ENCODE measurements at regions not wholly inside any gene's neighbourhood (a gene's known extent, or its start where the extent isn't known, plus 50 kb on each side); places are given as distances from the start of the nearest gene placed in this dataset.

DNA sequence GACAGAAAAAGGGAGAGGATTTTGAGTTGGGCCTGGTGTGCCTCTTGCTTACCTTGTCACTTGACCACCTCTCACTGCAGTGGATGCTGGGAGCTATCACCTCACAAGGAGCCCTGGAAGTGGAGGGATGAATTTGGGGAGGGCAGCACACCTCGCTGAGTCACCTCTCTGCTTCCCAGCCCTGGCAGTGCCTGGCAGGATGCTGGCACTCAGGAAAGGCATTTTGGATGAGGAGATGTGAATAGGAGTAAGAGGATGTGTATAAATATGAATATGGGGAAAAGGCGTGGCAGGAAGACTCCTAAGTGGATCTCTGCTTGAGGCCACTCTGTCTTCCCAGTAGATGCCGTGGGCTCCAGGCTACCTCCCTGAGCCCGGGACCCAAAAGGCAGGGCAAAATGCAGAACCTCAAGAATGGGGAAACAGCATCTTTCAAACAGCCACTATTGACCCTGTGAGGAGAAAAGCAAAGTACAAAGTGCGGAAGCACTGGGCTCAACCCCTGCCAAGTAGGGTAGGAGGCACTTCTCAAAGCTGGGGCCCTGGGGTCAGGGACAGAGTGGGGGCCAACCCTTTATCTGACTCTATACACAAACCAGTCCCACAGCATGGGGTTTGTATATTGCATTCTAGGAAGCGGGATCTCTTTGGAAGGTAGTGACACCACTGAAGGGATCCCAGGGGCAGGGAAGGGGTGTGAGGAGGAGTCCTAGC is 164.5 kb upstream of the GLI2 start:
- no peak for TF ChIP-seq POLR2AphosphoS5 (IDR thresholded peaks at IDR 0.05)
- TF ChIP-seq, protein P1, sequence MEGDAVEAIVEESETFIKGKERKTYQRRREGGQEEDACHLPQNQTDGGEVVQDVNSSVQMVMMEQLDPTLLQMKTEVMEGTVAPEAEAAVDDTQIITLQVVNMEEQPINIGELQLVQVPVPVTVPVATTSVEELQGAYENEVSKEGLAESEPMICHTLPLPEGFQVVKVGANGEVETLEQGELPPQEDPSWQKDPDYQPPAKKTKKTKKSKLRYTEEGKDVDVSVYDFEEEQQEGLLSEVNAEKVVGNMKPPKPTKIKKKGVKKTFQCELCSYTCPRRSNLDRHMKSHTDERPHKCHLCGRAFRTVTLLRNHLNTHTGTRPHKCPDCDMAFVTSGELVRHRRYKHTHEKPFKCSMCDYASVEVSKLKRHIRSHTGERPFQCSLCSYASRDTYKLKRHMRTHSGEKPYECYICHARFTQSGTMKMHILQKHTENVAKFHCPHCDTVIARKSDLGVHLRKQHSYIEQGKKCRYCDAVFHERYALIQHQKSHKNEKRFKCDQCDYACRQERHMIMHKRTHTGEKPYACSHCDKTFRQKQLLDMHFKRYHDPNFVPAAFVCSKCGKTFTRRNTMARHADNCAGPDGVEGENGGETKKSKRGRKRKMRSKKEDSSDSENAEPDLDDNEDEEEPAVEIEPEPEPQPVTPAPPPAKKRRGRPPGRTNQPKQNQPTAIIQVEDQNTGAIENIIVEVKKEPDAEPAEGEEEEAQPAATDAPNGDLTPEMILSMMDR (IDR thresholded peaks at IDR 0.05): no peak

DNA sequence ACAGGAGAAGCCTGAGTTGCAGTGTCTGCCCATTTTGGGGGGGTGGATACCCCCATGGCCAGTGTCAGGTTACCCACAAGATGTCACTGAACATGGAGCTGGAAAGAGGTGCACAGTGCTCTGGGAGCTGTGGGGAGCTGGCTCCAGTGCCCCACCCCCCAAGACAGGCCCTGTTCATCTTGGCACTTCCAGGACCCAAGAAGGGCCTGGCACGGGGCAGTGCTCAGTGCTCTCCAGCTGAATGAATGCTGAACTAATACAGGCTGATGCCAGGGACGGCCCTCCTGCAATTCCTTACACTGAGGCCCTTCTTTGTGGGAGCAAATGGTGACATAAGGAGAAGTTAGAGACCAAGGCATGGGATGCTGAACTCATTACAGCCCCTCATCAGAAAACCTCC is 163.4 kb upstream of the GLI2 start:
- Histone ChIP-seq H3K27ac (no peak overlapping the region), H3K27me3 (replicated peaks; ENCODE audit: insufficient read depth) (no peaks in the 10 kb centered on the region), H3K4me1 (replicated peaks) (no peaks in the 10 kb centered on the region), H3K9me3 (no peaks in the 10 kb centered on the region), H3K4me3 (no peak overlapping the region), H3K36me3 (no peaks in the 10 kb centered on the region)
- 82% methylated on average over 2 of the region's 2 CpGs for WGBS
- intact Hi-C loops (cut with DNase I): no loop called here
- DNase-seq (ENCODE audit: low spot score): no peak
- TF ChIP-seq, protein P1 (IDR thresholded peaks at IDR 0.05): no peak
- TF ChIP-seq POLR2A (IDR thresholded peaks at IDR 0.05) (no peak), POLR2AphosphoS5 (IDR thresholded peaks at IDR 0.05) (no peak)

More for the DNA sequence above, 164.5 kb upstream of the GLI2 start:
- no peaks in the 10 kb centered on the region for H3K36me3 ChIP-seq
- DNase-seq (ENCODE audit: low spot score): no peak
- no peaks in the 10 kb centered on the region for H3K4me1 ChIP-seq (replicated peaks)
- no peak overlapping the region for H3K4me3 ChIP-seq
- H3K9me3 ChIP-seq: no peaks in the 10 kb centered on the region
- intact Hi-C loops (cut with DNase I): no loop called here
- no peaks in the 10 kb centered on the region for H3K27me3 ChIP-seq (replicated peaks; ENCODE audit: insufficient read depth)
- H3K27ac ChIP-seq: no peak overlapping the region
- WGBS: 95% methylated on average over 6 of the region's 6 CpGs

DNA sequence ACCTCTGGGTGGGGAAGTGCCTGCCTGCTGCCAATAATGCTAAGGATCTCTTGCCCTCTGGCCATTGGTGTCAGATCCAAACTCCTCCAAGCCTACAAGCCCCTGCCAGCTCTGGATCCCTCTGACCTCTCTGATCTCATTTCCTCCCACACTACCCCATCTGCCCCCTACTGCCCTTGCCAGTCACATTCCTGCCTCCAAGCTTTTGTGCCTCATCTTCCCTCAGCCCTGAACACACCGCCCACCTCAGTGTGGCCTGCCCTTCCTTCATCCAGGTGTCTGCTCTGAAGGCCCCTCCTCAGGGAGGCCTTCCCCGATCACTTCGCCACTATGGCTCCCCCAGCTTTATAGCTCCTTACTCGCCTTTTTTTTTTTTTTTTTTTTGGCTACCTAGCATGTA is 161.0 kb upstream of the GLI2 start:
- WGBS: 89% methylated on average over 4 of the region's 4 CpGs
- no peaks in the 10 kb centered on the region for H3K9me3 ChIP-seq
- intact Hi-C loops (cut with DNase I): no loop called here
- H3K36me3 ChIP-seq: no peaks in the 10 kb centered on the region
- no peak overlapping the region for H3K4me3 ChIP-seq
- H3K27me3 ChIP-seq (replicated peaks; ENCODE audit: insufficient read depth): no peaks in the 10 kb centered on the region
- H3K27ac ChIP-seq: no peak overlapping the region
- TF ChIP-seq, protein P1 (IDR thresholded peaks at IDR 0.05): no peak
- no peaks in the 10 kb centered on the region for H3K4me1 ChIP-seq (replicated peaks)
- DNase-seq (ENCODE audit: low spot score): no peak

DNA sequence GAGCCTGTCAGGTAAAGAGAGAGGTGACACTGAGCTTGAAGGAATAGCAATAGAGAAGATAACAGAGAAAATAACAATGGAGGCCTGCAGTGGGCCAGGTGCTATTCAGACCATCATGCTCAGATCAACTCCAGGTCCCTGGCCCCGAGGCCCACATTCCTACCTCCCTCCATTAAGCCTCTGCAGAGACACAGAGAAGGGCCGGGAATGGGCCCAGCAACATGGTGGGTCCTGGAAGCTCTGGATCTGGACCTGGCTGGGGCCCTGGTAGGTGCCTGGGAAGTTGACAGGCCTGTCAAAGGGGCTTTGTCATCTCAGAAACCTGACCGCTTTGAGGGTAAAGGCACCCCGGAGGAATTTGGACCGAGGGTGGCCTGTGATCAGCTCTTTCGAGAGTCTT is 159.7 kb upstream of the GLI2 start:
- Histone ChIP-seq H3K27ac (no peak overlapping the region), H3K4me3 (no peak overlapping the region), H3K4me1 (replicated peaks) (no peaks in the 10 kb centered on the region), H3K9me3 (no peaks in the 10 kb centered on the region), H3K27me3 (replicated peaks; ENCODE audit: insufficient read depth) (no peaks in the 10 kb centered on the region), H3K36me3 (no peaks in the 10 kb centered on the region)
- intact Hi-C loops (cut with DNase I): no loop called here
- WGBS: 96% methylated on average over 6 of the region's 6 CpGs
- TF ChIP-seq POLR2A (IDR thresholded peaks at IDR 0.05) (no peak), POLR2AphosphoS5 (IDR thresholded peaks at IDR 0.05) (no peak)
- TF ChIP-seq, protein P1 (IDR thresholded peaks at IDR 0.05): no peak
- DNase-seq (ENCODE audit: low spot score): no peak
